GM21390 (cell line): ENCODE measurements at regions not wholly inside any gene's neighbourhood (a gene's known extent, or its start where the extent isn't known, plus 50 kb on each side); places are given as distances from the start of the nearest gene placed in this dataset.

Experiments used
- ATAC-seq: cut with Tn5 transposase; IDR thresholded peaks from one replicate; pipeline ENCODE4 v1.9.1; 2021; ENCODE audit not compliant: unreplicated experiment

DNA sequence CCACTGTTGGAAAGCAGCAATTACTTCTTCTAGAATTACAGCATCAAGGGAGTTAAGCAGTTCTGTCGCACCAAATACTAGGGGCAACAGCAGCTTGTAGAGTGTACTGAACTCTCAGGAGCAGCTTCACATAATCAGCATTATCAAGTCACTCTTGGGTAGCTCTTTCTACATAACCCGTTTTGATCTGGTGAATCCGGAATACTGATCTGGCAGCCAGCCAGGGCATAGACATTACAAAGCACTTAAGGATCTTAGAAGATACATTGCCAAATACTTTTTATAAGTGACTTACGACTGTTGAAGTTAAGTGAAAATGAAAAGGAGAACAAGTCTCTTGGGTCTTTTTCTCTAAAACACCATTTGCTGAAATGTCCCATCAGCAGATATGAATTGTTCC is 73.2 kb upstream of the NETO1 start:
- no peak for ATAC-seq

DNA sequence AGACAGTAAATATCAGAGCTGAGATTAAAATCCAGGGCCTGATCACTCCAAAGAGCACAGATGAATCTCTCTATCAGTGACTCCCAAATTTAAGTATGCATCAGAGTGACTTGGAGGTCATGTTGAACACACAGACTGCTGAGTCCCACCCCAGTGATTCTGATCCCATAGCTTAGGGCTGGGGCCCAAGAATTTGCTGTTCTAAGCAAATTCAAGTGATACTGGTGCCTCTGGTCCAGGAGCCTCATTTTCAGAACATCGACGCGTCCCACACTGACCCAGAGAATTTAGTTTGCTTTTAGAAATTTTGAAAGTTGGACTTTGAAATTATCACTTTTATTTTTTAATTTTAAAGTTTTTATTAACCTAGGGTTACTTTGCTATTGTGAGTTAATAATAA is 72.7 kb upstream of the NETO1 start:
- ATAC-seq = no peak

DNA sequence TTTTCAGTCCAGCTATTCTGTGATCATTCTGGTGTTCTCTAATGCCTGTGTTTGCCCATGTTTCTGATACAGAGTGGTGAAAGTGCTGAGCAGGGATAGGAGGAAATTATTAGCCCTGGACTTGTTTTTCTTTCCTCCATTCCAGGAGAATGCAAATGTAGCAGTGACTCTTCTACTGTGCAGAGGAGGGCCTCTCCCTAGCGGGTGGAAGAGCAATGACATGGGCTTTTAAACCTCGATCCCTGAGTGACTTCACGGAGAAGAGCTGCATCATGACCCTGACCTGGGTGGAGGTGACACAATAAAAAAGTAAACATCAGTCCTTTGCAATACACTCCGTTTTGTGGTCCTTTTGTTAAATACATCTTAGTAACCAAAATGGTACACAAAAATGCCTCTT is 68.0 kb upstream of the NETO1 start:
- ATAC-seq = no peak

DNA sequence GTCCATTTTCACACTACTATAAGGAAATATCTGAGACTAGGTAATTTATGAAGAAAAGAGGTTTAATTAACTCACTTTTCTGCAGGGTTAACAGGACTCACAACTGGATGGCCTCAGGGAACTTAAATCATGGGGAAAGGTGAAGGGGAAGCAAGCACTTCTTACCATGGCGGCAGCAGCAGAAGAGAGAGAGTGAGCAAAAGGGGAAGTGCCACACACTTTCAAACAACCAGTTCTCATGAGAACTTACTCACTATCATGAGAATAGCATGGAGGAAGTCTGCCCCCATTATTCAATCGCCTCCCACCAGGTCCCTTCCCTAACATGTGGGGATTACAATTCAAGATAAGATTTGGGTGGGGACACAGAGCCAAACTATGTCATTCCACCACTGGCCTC is 55.1 kb upstream of the NETO1 start:
- no peak for ATAC-seq
